GM19023 (cell line): ENCODE measurements at regions not wholly inside any gene's neighbourhood (a gene's known extent, or its start where the extent isn't known, plus 50 kb on each side); places are given as distances from the start of the nearest gene placed in this dataset.

ENCODE experiments used
- ATAC-seq: cut with Tn5 transposase; IDR thresholded peaks from one replicate; pipeline ENCODE4 v1.9.1; 2021; ENCODE audit warnings: mild to moderate bottlenecking, moderate library complexity; ENCODE audit not compliant: unreplicated experiment

DNA sequence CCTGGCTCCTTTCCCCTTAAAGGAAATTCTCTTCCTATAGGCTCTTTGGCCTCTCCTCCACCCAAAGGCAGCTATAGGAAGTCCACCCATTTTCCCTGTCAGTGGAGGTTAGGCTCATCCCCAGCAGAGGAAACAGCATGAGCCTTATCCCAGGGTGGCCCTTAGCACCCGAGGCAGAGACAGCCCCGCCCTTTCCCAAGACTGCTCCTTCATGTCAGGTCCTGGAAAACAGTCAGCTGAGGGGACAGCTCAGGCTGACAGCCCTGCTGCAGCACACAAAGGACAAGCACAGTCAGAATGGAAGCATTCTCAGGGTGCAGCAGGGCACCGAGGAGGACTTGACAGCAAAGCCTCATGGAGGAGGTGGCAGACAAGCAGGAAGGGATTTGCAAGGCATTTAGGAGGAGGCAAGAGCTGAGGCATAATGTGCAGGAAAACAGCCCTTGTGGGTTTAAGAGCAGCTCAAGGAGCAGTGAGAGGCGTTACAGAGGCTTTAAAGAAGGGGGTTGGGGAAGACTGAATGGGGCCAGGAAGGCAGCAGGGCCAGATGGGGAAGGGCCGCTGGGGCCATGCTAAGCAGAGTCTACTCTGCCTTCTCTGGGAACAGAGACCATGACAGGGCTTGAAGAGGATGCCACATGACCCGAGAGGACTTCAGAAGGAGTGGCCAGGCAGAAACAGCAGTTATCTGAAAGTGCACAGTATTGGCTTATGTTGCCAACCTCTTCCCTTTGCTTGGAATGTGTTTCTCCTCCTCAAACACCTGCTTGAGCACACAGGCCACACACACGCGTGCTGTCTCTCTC is 216.6 kb downstream of the SH3BP4 start:
- no peak for ATAC-seq

DNA sequence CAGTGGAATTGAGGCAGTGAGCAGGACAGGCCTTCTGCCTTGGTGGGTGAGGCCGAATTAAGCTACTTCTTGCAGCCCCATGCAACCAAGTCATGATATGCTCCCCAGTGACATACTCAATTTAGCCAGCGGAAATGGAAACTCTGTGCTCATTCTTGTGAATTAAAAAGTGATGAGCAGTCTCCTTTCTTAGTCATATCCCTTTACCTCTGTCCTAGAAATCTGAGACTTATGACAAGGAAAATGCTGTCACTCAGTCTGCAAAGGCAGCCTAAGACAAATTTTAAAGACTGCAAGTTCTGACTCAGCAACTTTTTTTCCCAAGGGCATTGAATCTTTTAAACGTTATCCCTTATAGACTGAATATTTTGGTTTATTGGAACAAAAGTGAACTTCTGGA is 218.2 kb downstream of the SH3BP4 start:
- no peak for ATAC-seq

DNA sequence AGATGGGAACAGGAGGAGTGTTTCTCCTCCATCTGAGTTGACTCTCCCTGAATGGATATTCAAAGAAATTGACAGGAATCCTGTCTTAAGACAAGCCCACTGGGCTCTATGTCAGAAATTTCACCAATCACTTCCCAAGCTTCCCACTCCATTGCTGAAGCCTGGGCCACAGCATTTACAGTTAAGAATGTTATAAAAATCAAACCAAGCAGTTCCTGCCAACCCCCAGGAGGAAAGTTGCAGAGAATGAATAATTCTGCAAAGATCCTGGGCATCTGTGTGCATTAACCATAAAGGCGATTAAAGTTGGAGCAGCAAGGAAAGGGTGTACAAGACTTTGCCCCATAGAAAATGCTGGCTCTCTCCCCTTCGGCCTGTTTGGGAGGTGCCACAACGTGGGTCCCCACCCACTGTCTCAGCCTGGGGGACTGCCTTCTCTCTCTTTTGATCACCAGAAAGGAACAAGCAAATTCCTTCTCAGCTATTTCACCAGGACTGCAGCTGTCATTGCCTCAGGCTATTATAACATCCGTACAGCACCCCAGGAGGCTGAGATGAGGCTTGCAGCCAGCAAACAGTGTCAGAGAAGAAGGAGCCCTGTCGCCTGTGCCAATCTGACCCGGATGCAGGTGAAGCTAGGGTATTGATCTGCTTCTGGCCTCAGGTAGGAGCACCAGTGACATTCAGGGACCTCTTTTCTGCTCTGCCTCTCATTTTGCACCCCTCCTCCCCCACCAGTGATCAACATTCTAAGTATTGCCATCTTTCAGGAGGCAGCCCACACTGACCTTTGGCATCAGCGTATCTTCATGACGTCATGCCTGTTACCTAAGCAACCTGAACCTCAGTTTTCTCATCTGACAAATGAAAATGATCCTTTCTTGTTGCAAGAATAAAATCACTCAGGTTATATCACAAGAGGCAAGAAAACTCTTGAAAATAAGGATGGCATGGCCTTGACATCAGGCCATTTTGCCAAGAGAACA is 219.0 kb downstream of the SH3BP4 start:
- no peak for ATAC-seq

GRCh38 chr2:235171550-235172031 is 219.8 kb downstream of the SH3BP4 start:
- no peak for ATAC-seq

- ATAC-seq, result no peak
Measured at GRCh38 chr2:235180642-235181041, 228.8 kb downstream of the SH3BP4 start.

DNA sequence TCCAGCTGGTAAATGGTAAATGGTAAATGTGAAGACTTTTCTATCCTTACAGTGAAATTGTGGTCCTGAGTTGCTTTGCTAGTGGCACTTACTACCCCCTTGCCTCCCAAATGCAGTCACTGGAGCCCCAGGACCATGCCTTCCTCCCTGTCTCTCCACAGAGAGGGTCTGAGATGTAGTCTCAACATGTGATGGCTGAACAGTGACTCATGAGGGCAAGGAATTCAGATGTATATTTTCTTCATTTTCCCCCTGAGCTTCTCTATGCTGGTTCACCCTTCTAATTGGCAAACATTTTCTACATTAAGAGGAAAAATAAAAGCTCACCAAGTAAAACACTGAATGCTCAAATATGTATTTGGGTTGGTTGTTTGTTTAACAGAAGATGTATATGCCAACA is 232.0 kb downstream of the SH3BP4 start:
- ATAC-seq, result no peak

GRCh38 chr2:235187806-235188205 is 236.0 kb downstream of the SH3BP4 start:
- no peak for ATAC-seq

- no peak for ATAC-seq
Measured at GRCh38 chr2:235191486-235191885, 239.7 kb downstream of the SH3BP4 start.

GRCh38 chr2:235191978-235192377 is 240.2 kb downstream of the SH3BP4 start:
- no peak for ATAC-seq

- ATAC-seq, result no peak
Measured at GRCh38 chr2:235194351-235194750, 242.5 kb downstream of the SH3BP4 start.

GRCh38 chr2:235194836-235195235 is 243.0 kb downstream of the SH3BP4 start:
- no peak for ATAC-seq

DNA sequence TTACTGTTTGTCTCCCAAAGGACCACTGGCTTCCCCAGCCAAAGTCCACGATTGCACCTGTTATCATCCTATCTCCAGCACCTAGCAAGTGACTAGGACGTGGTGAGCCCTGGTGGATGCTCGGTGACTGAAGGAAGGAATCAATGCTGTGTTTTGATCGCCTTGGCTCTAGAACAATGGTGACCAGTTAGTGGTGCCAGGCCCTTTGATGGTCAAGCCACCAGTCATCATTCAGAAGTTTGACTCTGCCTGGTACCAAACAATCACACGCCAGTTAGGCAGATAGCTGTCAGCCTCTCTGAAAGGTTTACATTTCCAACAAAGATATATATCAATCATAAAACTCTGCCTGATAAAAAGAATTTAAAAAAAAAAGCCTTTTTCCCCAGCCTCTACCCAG is 244.1 kb downstream of the SH3BP4 start:
- ATAC-seq, result no peak

GRCh38 chr2:235199128-235199527 is 247.3 kb downstream of the SH3BP4 start:
- no peak for ATAC-seq

DNA sequence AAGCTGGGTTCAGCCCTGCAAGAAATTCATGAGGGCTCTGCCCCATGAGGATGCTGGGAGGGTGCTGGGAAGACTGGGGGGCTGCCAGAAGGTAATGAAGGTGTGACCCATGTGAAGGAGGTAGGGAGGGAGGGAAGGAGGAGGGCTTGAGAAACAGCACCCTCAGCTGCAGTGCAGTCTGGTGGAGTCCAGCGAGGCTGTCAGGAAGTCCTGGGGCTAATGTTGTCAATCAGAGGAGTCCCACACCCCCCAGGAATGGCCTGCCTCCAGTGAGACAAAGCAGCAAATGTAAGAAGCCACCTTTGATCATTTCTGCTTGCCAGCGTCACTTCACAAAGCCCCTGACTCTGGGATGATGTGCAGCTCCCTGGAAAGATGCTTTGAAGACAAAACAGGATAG is 248.4 kb downstream of the SH3BP4 start:
- ATAC-seq, result no peak

DNA sequence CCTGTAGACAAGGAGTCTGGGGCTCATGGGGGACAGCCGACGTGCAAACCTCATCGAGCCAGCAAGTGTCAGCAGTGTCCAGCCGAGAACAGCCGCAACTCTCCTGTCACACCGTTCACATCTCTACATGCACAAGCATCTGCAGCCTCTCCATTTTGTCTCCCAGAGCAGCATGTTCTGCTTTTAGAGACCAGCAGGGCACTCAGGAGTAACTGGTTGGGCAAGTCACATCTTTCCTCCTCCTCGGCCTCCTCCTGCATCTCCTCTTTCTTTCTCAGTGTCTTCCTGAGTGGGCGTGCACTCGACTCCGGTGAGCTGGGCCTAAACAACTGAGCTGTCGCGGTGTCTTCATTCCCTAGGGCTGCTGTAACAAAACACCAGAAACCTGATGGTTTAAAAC is 249.9 kb downstream of the SH3BP4 start:
- ATAC-seq, result no peak

DNA sequence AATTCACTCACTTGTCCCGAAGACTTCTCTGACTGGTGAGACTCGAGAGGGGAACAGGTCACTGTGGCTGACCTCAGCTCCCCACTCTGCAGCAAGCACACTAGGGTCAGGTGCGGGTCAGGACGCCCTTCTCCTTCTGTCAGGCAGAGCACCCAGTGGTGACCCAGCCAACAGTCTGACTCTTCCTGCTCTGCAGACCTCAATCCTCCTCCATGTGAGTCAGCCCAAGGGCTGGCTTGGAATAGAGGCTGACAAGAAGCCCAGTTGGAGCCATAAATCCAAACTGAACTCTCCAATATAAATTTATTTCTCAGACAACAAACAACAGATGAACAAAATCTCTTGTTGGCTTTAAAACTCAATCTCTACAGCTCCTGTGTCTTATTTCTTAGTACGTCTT is 253.1 kb downstream of the SH3BP4 start:
- no peak for ATAC-seq

GRCh38 chr2:235206399-235206798 is 254.6 kb downstream of the SH3BP4 start:
- no peak for ATAC-seq

DNA sequence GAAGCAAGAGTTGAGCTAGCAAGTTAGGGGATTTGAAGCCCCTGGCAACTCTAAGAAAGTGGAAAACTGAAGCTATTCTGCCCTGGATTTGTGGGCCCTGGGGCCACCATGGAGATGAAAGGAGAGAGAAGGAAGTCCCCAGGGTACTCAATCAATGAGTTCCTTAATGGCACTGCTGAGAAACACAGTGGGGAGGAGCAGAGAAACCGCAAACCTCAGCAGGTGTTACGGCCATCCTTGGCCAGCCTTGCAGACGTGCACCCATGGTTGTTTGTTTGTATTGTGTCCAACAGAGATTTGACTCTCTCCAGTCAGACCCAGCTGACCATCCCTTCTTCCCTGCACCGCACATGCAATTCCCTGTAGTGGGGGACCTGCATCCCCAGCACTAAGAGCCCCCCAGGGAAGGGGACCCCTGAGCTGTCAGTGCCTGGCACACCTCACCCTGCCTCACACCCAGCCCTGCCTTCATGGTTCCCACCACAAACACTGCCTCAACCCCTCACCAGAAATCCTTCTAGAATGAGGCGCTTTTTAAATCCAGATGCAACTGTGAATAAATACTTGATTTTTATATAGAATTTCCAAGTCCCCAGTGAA is 255.3 kb downstream of the SH3BP4 start:
- no peak for ATAC-seq

DNA sequence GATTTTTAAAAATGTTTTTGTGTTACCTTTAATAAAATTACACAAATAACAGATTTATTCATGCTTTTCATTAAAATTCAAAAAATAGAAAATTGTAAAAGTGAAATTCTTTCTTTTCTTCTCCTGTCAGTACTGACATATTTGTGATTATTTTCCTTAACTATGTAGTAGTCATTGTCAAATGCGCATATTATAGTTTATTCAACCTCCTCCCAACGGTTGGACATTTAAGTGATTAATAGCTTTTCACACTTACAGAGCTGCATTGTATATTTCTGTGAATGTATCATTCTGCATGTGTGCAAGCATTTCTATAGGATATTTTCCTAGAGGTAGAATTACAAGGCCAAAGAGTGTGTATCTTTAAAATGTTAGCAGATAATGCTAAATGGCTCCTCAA is 259.2 kb downstream of the SH3BP4 start:
- ATAC-seq, result no peak

- no peak for ATAC-seq
Measured at GRCh38 chr2:235212501-235213158, 260.8 kb downstream of the SH3BP4 start.

- no peak for ATAC-seq
Measured at GRCh38 chr2:235215248-235215647, 263.4 kb downstream of the SH3BP4 start.
